Ovary (tissue), 7 donors: ENCODE measurements at regions not wholly inside any gene's neighbourhood (a gene's known extent, or its start where the extent isn't known, plus 50 kb on each side); places are given as distances from the start of the nearest gene placed in this dataset.

ENCODE experiments used
- DNase-seq, 5 donors: peaks; one replicate each; pipeline ENCODE4 v3.0.0-alpha.2; 2019 to 2020
- H3K27ac ChIP-seq, 2 donors: fragments of 200-600 bp; one replicate each; pipeline versions ENCODE4 v1.5.1 to v1.8.0; 2019 to 2022
- H3K27me3 ChIP-seq: fragments of 200-600 bp; one replicate; pipeline ENCODE4 v1.8.0; 2022
- H3K36me3 ChIP-seq: fragments of 200-600 bp; sonication (generic); one replicate; pipeline ENCODE4 v1.5.1; 2019
- H3K4me1 ChIP-seq: one replicate; pipeline ENCODE4 v1.8.1; 2013; ENCODE audit warnings: mild to moderate bottlenecking, moderate library complexity; ENCODE audit not compliant: insufficient read depth
- H3K4me3 ChIP-seq: fragments of 200-600 bp; sonication (generic); one replicate; pipeline ENCODE4 v1.5.1; 2017
- H3K9me3 ChIP-seq, 2 donors: fragments of 200-600 bp in 1 of 2; sonication (generic) in 1 of 2; one replicate each; pipeline versions ENCODE4 v1.5.1 to v1.8.1; 2013 to 2019; ENCODE audit warnings: mild to moderate bottlenecking in 1 of 2, moderate library complexity in 1 of 2
- EP300 ChIP-seq: sonication (generic); formaldehyde crosslinking; IDR thresholded peaks from one replicate; pipeline ENCODE4 v1.6.1; 2017; ENCODE audit warnings: antibody characterized with exemption
- POLR2A ChIP-seq: fragments of 450-650 bp; IDR thresholded peaks from one replicate; pipeline ENCODE4 v1.6.1; 2017; ENCODE audit warnings: antibody characterized with exemption, mild to moderate bottlenecking, moderate library complexity
- WGBS, 3 donors: extraction: QIAGEN DNeasy Blood & Tissue Kit in 1 of 3; methylation state at CpG; one replicate each; pipeline versions ENCODE4 v1.1.5 to v1.1.7; 2013 to 2017; 5-methylcytosine and 5-hydroxymethylcytosine counted together
- intact Hi-C, 4 donors: fragments of 100-400 bp; cut with DNase I; formaldehyde crosslinking; loops; one replicate each; pipeline versions ENCODE4 v1.11.0 to v1.15.1; 2022 to 2023
- TF ChIP-seq, protein P1 (sequence below), 3 donors: fragments of 450-650 bp in 2 of 3; fragments of 200-600 bp in 1 of 3; IDR thresholded peaks; one replicate each; pipeline versions ENCODE4 v1.5.1 to v1.8.0; 2016 to 2022; ENCODE audit warnings: antibody characterized with exemption in 3 of 3, mild to moderate bottlenecking in 1 of 3
- donor health status: DM: no; HTN: no; CAD: no; lungs with moderate emphysema.
- donor health status: DM: no; HTN: no; CAD: no.
- donor health status: Bipolar disorder and iron deficiency.
- donor health status: DM: no; HTN: no; CAD: no.
- donor health status: DM: yes; HTN: yes; CAD: no.

DNA sequence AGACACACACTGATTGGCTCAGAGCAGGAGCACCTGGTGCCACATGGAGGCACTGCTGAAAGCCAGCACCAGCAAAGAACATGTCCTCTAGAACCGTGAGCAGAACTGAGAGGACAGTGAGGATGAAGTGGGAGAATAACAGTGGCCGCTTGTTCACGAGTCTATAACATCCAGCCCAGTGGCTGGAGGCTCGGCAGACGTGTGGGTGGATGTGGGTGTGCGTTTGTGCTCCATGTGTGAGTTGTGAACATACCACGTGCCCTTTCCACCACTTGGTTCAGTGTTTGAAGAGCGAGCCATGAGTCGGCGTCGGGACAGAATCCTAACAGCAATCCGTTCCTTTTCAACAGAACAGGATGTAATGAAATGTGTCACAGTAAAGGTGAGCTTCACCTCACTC is 113.0 kb downstream of the SOX1 start:
- H3K4me3 ChIP-seq: no peak overlapping the region
- H3K4me1 ChIP-seq: no peaks in the 10 kb centered on the region
- TF ChIP-seq EP300: no peak
- TF ChIP-seq POLR2A: no peak
- TF ChIP-seq, protein P1, sequence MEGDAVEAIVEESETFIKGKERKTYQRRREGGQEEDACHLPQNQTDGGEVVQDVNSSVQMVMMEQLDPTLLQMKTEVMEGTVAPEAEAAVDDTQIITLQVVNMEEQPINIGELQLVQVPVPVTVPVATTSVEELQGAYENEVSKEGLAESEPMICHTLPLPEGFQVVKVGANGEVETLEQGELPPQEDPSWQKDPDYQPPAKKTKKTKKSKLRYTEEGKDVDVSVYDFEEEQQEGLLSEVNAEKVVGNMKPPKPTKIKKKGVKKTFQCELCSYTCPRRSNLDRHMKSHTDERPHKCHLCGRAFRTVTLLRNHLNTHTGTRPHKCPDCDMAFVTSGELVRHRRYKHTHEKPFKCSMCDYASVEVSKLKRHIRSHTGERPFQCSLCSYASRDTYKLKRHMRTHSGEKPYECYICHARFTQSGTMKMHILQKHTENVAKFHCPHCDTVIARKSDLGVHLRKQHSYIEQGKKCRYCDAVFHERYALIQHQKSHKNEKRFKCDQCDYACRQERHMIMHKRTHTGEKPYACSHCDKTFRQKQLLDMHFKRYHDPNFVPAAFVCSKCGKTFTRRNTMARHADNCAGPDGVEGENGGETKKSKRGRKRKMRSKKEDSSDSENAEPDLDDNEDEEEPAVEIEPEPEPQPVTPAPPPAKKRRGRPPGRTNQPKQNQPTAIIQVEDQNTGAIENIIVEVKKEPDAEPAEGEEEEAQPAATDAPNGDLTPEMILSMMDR (IDR thresholded peaks at IDR 0.05): no peak
- H3K27me3 ChIP-seq: no peaks in the 10 kb centered on the region
- DNase-seq: no peak
- intact Hi-C loops: no loop called here
- 79 to 82% (median 81%) methylated on average over 12 of the region's 12 CpGs for WGBS, 3 donors
- no peaks in the 10 kb centered on the region for H3K36me3 ChIP-seq
- H3K27ac ChIP-seq: no peak overlapping the region
- H3K9me3 ChIP-seq: no peaks in the 10 kb centered on the region

DNA sequence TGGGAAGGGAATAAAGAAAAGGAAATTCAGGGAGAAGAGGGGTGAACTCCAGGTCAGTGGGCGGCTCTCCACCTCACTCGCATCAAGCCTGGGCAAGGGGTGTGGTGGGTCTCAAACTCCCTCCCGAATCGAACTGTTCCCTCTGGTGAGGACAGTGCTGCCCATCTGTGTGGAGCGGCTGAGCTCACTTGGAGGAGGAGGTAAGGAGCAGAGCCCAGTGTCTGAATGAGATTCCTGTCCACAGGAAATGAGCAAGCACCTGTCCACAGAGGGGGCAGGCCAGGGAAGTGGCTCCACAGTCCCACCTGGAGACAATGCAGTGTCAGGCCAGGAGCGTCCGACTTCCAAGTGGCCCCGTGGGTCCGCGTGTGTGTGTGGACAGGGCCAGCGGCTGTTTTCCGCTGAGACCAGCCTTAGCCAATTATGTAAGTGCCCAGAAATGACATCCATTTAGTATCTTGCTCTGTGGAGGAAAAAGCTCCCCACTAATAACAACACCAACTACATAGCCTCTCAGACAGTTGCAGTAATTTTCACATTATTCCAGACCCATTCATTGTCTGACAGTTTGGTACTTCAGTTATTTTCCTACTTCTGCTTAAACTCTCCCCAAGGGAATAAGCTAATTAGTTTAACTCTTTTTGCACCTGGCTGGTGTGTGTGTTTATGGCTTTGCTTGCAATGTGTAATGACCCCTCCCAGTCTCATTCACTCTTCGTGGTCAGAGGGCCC is 114.6 kb downstream of the SOX1 start:
- H3K36me3 ChIP-seq: no peaks in the 10 kb centered on the region
- intact Hi-C loops: no loop called here
- no peaks in the 10 kb centered on the region for H3K4me1 ChIP-seq
- H3K9me3 ChIP-seq: no peaks in the 10 kb centered on the region
- no peak for DNase-seq
- TF ChIP-seq POLR2A (no peak), EP300 (no peak)
- TF ChIP-seq, protein P1 (IDR thresholded peaks at IDR 0.05): no peak
- no peaks in the 10 kb centered on the region for H3K27me3 ChIP-seq
- 60 to 62% (median 61%) methylated on average over 13 of the region's 13 CpGs for WGBS, 3 donors
- no peak overlapping the region for H3K27ac ChIP-seq
- H3K4me3 ChIP-seq: no peak overlapping the region

DNA sequence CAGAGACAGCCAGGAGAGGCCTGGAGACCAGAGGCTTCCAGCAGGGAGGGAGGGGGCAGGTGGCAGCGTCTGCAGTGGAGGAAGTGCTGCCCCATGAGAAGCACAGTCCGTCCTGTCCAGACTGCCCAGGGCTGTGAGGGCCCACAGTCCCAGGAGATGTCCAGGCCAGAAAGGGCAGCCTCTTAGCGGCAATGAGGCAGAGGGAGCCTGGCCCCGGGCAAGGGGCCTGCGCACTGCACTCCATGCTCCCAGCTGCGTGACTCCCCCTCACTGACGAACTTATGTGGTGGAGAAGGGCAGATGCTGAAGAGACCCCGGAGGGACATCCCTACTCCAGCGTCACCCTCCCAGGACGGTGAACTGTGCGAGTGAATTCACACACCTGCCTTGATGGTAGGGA is 115.3 kb downstream of the SOX1 start:
- Histone ChIP-seq H3K27me3 (no peaks in the 10 kb centered on the region), H3K4me1 (no peaks in the 10 kb centered on the region), H3K4me3 (no peak overlapping the region), H3K27ac (no peak overlapping the region), H3K36me3 (no peaks in the 10 kb centered on the region), H3K9me3 (no peaks in the 10 kb centered on the region)
- no peak for DNase-seq
- WGBS, 3 donors: 64 to 70% (median 69%) methylated on average over 11 of the region's 11 CpGs
- intact Hi-C loops: no loop called here
- TF ChIP-seq, protein P1 (IDR thresholded peaks at IDR 0.05): no peak
- no peak for TF ChIP-seq POLR2A

DNA sequence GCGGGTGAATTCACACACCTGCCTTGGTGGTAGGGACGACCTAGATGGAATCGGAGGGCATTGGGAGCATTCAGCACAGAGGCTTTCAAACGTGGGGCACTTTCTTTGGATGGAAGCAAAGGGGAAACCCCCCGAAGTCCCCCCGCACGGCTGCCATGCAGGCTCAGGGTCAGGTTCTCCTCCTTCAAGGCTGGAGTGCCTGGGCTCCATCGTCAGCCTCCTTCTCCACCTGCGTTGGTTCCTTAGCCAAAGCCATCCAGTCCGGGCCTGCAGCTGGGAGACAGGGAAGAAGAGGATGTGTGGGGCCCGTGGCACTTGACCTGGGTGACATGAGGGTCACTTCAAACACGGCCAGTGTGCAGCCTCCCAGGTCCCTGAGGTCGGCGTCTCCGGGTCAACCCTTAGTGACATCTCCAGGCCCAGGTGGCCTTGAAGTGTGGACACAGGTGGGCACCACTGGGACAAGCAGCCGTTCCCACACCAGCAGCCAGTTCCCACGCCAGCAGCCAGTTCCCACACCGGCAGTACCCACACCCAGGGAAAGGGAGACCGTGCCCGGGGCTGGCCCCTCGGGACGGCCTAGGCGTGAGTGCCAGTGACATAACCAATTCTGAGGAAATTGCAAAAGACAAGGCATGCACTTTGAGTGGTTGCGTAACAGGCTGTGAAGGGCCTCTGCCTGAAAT is 116.0 kb downstream of the SOX1 start:
- peak in 1 of 5 donors; percentile 12 for DNase-seq

More for the DNA sequence above, 116.0 kb downstream of the SOX1 start:
- Histone ChIP-seq H3K9me3 (no peaks in the 10 kb centered on the region), H3K27ac (no peak overlapping the region), H3K4me3 (no peak overlapping the region), H3K4me1 (no peaks in the 10 kb centered on the region), H3K27me3 (no peaks in the 10 kb centered on the region), H3K36me3 (no peaks in the 10 kb centered on the region)
- intact Hi-C loops: no loop called here
- no peak for TF ChIP-seq EP300
- TF ChIP-seq, protein P1 (IDR thresholded peaks at IDR 0.05): no peak
- no peak for TF ChIP-seq POLR2A
- 72 to 76% (median 75%) methylated on average over 23 to 24 of the region's 24 CpGs for WGBS, 3 donors
